Activated CD8-positive, alpha-beta memory T cell treated with anti-CD3 and anti-CD28 coated beads, Interleukin-2, amount 10 ng/mL, durations not matched to agents 7 days and 5 days (primary cell): ENCODE measurements at regions not wholly inside any gene's neighbourhood (a gene's known extent, or its start where the extent isn't known, plus 50 kb on each side); places are given as distances from the start of the nearest gene placed in this dataset.

Experiments used
- ATAC-seq: fragments of 150-1000 bp; cut with Tn5 transposase; one replicate; pipeline ENCODE4 v1.10.0; 2021; ENCODE audit warnings: moderate library complexity
- CTCF ChIA-PET: fragments of 350-600 bp; sonication (Branson Sonifier 250); formaldehyde crosslinking; loops from one replicate; lab custom pipeline; 2021; ENCODE audit warnings: antibody characterized with exemption; lab: Charles Lee
- DNase-seq: peaks from one replicate; pipeline ENCODE4 v3.0.0-alpha.2; 2020
- H3K27ac Mint-ChIP-seq: one replicate; pipeline ENCODE4 v1.8.0; 2021; ENCODE audit warnings: mild to moderate bottlenecking, mixed read lengths
- H3K27me3 Mint-ChIP-seq: one replicate; pipeline ENCODE4 v1.8.0; 2021; ENCODE audit warnings: mixed read lengths
- H3K36me3 Mint-ChIP-seq: one replicate; pipeline ENCODE4 v1.8.0; 2021; ENCODE audit warnings: mild to moderate bottlenecking, mixed read lengths
- H3K4me1 Mint-ChIP-seq: one replicate; pipeline ENCODE4 v1.8.0; 2021; ENCODE audit warnings: mixed read lengths
- H3K4me3 Mint-ChIP-seq: one replicate; pipeline ENCODE4 v1.8.0; 2021; ENCODE audit warnings: mild to moderate bottlenecking, moderate library complexity, mixed read lengths
- H3K9me3 Mint-ChIP-seq: one replicate; pipeline ENCODE4 v1.8.0; 2022; ENCODE audit warnings: low read depth, mixed read lengths

DNA sequence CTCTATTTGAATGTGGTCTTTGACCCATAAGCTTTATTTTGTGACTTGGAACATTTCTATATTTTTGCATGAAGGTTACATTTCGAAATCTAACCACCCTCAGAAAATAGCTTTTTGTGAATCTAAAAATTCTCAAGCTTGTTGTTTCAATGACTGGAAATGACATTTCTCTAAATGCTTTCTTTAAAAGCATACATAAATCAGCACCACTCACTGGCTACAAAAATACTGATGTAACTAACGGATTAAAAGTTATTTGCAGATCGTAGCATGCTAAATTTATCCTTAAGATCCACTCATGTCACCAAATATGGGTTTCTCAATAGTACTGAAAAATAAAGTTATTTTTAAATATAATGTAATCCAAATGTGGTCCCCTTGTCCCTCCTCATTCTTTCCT is 55.2 kb upstream of the ACAN start:
- Mint-ChIP-seq H3K27me3 (peaks cover 66% of the 10 kb centered on the region), H3K36me3 (no peaks in the 10 kb centered on the region), H3K9me3 (no peaks in the 10 kb centered on the region), H3K27ac (no peak overlapping the region), H3K4me1 (no peaks in the 10 kb centered on the region), H3K4me3 (no peak overlapping the region)
- ATAC-seq (no peak), DNase-seq (no peak)
- CTCF ChIA-PET: no interaction called here

DNA sequence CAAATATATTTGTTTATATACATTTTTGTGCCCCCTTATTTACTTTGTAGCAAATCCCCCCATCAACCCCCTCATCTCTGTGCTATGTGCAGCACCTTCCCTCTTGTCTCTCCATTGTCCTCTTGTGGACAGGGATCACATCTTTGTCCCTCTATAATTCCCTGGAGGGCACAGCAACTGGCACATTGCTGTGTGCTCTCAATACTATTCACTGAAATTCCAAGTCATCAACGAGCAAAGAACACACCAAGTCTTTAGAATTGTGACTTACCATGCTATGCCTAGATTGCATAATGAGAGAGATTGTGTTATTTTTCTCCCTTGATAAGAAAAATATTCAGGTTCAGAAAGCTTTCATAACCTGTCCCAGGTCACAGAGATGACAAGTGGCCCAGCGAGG is 54.6 kb upstream of the ACAN start:
- CTCF ChIA-PET: no interaction called here
- ATAC-seq (no peak), DNase-seq (no peak)
- Mint-ChIP-seq H3K27me3 (peaks cover 63% of the 10 kb centered on the region), H3K36me3 (no peaks in the 10 kb centered on the region), H3K27ac (no peak overlapping the region), H3K9me3 (no peaks in the 10 kb centered on the region), H3K4me3 (no peak overlapping the region), H3K4me1 (no peaks in the 10 kb centered on the region)

DNA sequence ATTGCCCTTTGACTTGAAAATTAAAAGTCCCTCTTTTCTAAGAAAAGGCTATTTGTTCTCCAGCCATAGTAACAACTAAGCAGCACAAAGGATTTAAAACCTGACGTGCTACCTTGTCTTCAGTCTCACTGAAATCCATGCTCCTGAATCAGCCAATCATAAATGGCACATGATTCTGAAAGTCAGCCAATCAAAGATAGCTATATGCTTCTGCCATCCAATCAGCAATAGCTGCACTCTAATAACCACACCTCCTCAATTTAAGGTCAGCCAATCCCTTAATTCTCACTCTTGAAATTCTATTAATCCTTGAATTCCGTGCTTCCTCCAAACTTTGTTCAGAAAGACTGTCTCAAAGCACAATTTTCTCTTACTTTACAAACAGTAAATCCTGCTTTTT is 53.5 kb upstream of the ACAN start:
- H3K9me3 Mint-ChIP-seq: no peaks in the 10 kb centered on the region
- CTCF ChIA-PET: no interaction called here
- no peak for ATAC-seq
- H3K27me3 Mint-ChIP-seq: peaks cover 59% of the 10 kb centered on the region
- no peak overlapping the region for H3K27ac Mint-ChIP-seq
- DNase-seq: no peak
- H3K4me1 Mint-ChIP-seq: no peaks in the 10 kb centered on the region
- H3K4me3 Mint-ChIP-seq: no peak overlapping the region
- no peaks in the 10 kb centered on the region for H3K36me3 Mint-ChIP-seq

DNA sequence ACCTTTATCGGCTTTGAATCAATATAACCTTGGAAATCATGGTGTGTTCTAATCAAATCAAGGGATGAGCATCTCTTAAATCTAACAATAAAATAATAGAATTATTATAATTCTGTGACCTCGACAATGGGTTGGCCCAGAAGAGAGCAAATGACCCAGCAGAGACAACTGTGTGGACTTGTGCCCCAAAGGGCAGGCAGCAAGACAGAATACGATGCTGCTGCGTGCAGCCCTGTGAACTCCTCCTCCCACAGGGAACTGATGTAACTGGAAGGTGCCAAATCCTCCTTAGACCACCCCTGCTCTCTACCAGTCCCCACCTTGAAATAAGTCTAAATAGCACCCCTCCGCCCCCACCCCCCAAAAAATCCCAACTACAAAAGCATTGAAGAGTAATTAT is 50.7 kb upstream of the ACAN start:
- CTCF ChIA-PET: no interaction called here
- ATAC-seq: no peak
- H3K27ac Mint-ChIP-seq: no peak overlapping the region
- H3K4me3 Mint-ChIP-seq: no peak overlapping the region
- peaks cover 44% of the 10 kb centered on the region for H3K27me3 Mint-ChIP-seq
- H3K36me3 Mint-ChIP-seq: no peaks in the 10 kb centered on the region
- no peak for DNase-seq
- no peaks in the 10 kb centered on the region for H3K4me1 Mint-ChIP-seq
- H3K9me3 Mint-ChIP-seq: no peaks in the 10 kb centered on the region

DNA sequence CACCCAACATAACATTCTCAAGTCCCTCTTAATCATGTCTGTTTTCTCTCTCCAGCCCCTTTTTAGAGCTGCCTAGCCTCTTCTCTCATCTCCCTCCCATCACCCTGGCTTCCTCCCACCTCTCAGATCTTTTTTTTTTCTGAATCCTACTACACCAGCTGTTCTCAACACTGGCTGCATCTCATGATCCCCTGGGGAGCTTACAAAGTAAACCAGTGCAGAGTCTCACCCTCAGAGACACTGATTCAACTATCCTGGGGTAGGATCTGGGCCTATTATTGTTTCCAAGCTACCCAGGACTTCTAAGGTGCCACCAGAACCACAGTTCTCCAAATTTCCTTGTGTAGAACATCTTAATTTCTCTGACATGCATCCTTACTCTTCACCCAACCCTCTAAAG is 50.3 kb upstream of the ACAN start:
- ATAC-seq (no peak), DNase-seq (no peak)
- no peaks in the 10 kb centered on the region for H3K4me1 Mint-ChIP-seq
- H3K36me3 Mint-ChIP-seq: no peaks in the 10 kb centered on the region
- H3K27ac Mint-ChIP-seq: no peak overlapping the region
- no peak overlapping the region for H3K4me3 Mint-ChIP-seq
- CTCF ChIA-PET: no interaction called here
- peaks cover 43% of the 10 kb centered on the region for H3K27me3 Mint-ChIP-seq
- no peaks in the 10 kb centered on the region for H3K9me3 Mint-ChIP-seq
